HepG2 (cell line): ENCODE measurements at regions not wholly inside any gene's neighbourhood (a gene's known extent, or its start where the extent isn't known, plus 50 kb on each side); places are given as distances from the start of the nearest gene placed in this dataset.

Source experiments
- ATAC-seq: fragments of 200-7000 bp; cut with Tn5 transposase; 3 replicates; pipeline ENCODE4 v1.9.1; 2020; ENCODE audit warnings: mild to moderate bottlenecking, moderate library complexity
- BruUV-seq: library from RNA; stranded (reverse); fragments of 400-500 nt; replicated peaks from 2 replicates; lab custom pipeline; 2021; lab: Mats Ljungman, UMichigan
- CTCF ChIA-PET: fragments of 300-600 bp; formaldehyde crosslinking; extraction: SDS; loops from one replicate; lab custom pipeline; 2021; ENCODE audit warnings: low total read pairs, inconsistent platforms, low intra/inter-chr PET ratio; lab: Yijun Ruan, JAX
- POLR2A ChIA-PET: fragments of 350-600 bp; sonication (Branson Sonifier 250); formaldehyde crosslinking; loops from one replicate; lab custom pipeline; 2020; ENCODE audit warnings: antibody characterized with exemption, inconsistent platforms; lab: Yijun Ruan, JAX
- DNase-seq: peaks from one replicate; pipeline ENCODE4 v3.0.0-alpha.2; 2015; ENCODE audit warnings: low spot score
- FAIRE-seq: peaks from 3 replicates; lab custom pipeline; 2011; peaks lifted over from hg19 to GRCh38; lab: Jason Lieb, UNC
- H2AFZ ChIP-seq: one replicate; pipeline ENCODE4 v1.6.1; 2011; ENCODE audit warnings: low read length, inconsistent platforms
- H3K27ac ChIP-seq: fragments of 300-600 bp; 3 replicates; pipeline ENCODE4 v1.8.0; 2011; ENCODE audit warnings: mixed run types, mild to moderate bottlenecking, mixed read lengths, low read length, inconsistent platforms; ENCODE audit not compliant: insufficient read depth; ENCODE audit errors: extremely low read length
- H3K27me3 ChIP-seq, 2 experiments: fragments of 200-600 bp in 1 of 2; 2 replicates in 1 of 2; 3 replicates in 1 of 2; pipeline versions ENCODE4 v1.6.0 to v1.8.0; 2011; ENCODE audit warnings: low read length in 2 of 2, mild to moderate bottlenecking in 2 of 2, moderate library complexity in 2 of 2, inconsistent platforms in 1 of 2; ENCODE audit not compliant: insufficient read depth in 2 of 2, control insufficient read depth in 1 of 2
- H3K36me3 ChIP-seq, 2 experiments: fragments of 200-600 bp in 1 of 2; replicated peaks in 1 of 2; 2 replicates in 1 of 2; 3 replicates in 1 of 2; pipeline versions ENCODE4 v1.5.1 to v1.8.0; 2011; ENCODE audit warnings: low read length in 2 of 2, inconsistent platforms in 1 of 2; ENCODE audit not compliant: insufficient read depth in 2 of 2, control insufficient read depth in 1 of 2
- H3K4me1 ChIP-seq: 2 replicates; pipeline ENCODE4 v1.5.1; 2012; ENCODE audit warnings: low read length, inconsistent platforms; ENCODE audit not compliant: insufficient read depth
- H3K4me2 ChIP-seq: 2 replicates; pipeline ENCODE4 v1.6.0; 2011; ENCODE audit warnings: low read depth, low read length, inconsistent platforms
- H3K4me3 ChIP-seq, 3 experiments: fragments of 200-600 bp in 1 of 3; sonication (generic), shearing (Covaris generic) in 1 of 3; replicated peaks in 1 of 3; 2 replicates each; pipeline ENCODE4 v1.5.1; 2011 to 2016; ENCODE audit warnings: low read length in 3 of 3, inconsistent platforms in 2 of 3, low read depth in 2 of 3, mild to moderate bottlenecking in 2 of 3, control low read depth in 1 of 3, mixed read lengths in 1 of 3; ENCODE audit not compliant: insufficient read depth in 1 of 3
- H3K79me2 ChIP-seq: one replicate; pipeline ENCODE4 v1.6.1; 2011; ENCODE audit warnings: low read length, inconsistent platforms; ENCODE audit not compliant: insufficient read depth
- H3K9ac ChIP-seq: 2 replicates; pipeline ENCODE4 v1.6.0; 2011; ENCODE audit warnings: mild to moderate bottlenecking, low read depth, low read length, inconsistent platforms; ENCODE audit not compliant: insufficient read depth
- H3K9me3 ChIP-seq: 2 replicates; pipeline ENCODE4 v1.5.1; 2012; ENCODE audit warnings: mild to moderate bottlenecking, low read length
- H4K20me1 ChIP-seq: 2 replicates; pipeline ENCODE4 v1.6.0; 2011; ENCODE audit warnings: inconsistent platforms, mild to moderate bottlenecking, low read length, moderate library complexity; ENCODE audit not compliant: insufficient read depth
- DNMT3B ChIP-seq: conservative IDR thresholded peaks from 2 replicates; pipeline ENCODE4 v1.6.1; 2016; ENCODE audit warnings: missing biosample characterization, control low read depth
- ETV5 ChIP-seq: IDR thresholded peaks from 2 replicates; pipeline ENCODE4 v1.6.1; 2018; ENCODE audit warnings: missing biosample characterization, missing genetic modification reagents, inconsistent platforms, borderline replicate concordance
- HHEX ChIP-seq: IDR thresholded peaks from 2 replicates; pipeline ENCODE4 v1.6.1; 2016; ENCODE audit warnings: control low read depth
- HMG20B ChIP-seq: conservative IDR thresholded peaks from 2 replicates; pipeline ENCODE4 v1.6.1; 2016; ENCODE audit warnings: missing genetic modification reagents, missing compliant biosample characterization
- HNF4G ChIP-seq, 2 experiments: sonication (generic) in 1 of 2; formaldehyde crosslinking in 1 of 2; IDR thresholded peaks; 2 replicates each; pipeline versions ENCODE4 v1.4.0 to v1.6.1; 2011 to 2020; ENCODE audit warnings: borderline replicate concordance in 2 of 2, low read depth in 2 of 2, mild to moderate bottlenecking in 2 of 2, low read length in 1 of 2, missing genetic modification reagents in 1 of 2, moderate library complexity in 1 of 2
- JUND ChIP-seq: sonication (generic); formaldehyde crosslinking; IDR thresholded peaks from 2 replicates; pipeline ENCODE4 v1.8.0; 2022; ENCODE audit warnings: mild to moderate bottlenecking, missing genetic modification reagents
- MLX ChIP-seq: IDR thresholded peaks from 2 replicates; pipeline ENCODE4 v1.6.1; 2016
- NFRKB ChIP-seq: fragments of 450-650 bp; IDR thresholded peaks from 2 replicates; pipeline ENCODE4 v1.6.1; 2017
- PATZ1 ChIP-seq: sonication (generic); formaldehyde crosslinking; IDR thresholded peaks from 2 replicates; pipeline ENCODE4 v1.4.0; 2020; ENCODE audit warnings: missing genetic modification reagents
- REXO4 ChIP-seq: sonication (generic); formaldehyde crosslinking; IDR thresholded peaks from 2 replicates; pipeline ENCODE4 v1.8.0; 2022; ENCODE audit warnings: missing genetic modification reagents, mild to moderate bottlenecking, borderline replicate concordance
- SALL1 ChIP-seq: sonication (generic); formaldehyde crosslinking; IDR thresholded peaks from 2 replicates; pipeline ENCODE4 v1.8.0; 2022; ENCODE audit warnings: mild to moderate bottlenecking, missing genetic modification reagents
- SPEN ChIP-seq: sonication (generic); formaldehyde crosslinking; IDR thresholded peaks from 2 replicates; pipeline ENCODE4 v1.5.1; 2020; ENCODE audit warnings: low read depth, mild to moderate bottlenecking, missing genetic modification reagents
- TGIF2 ChIP-seq: IDR thresholded peaks from 2 replicates; pipeline ENCODE4 v1.6.1; 2016; ENCODE audit warnings: control low read depth, missing compliant biosample characterization
- ZFX ChIP-seq: sonication (generic); formaldehyde crosslinking; IDR thresholded peaks from 2 replicates; pipeline ENCODE4 v1.4.0; 2020; ENCODE audit warnings: mild to moderate bottlenecking, low read depth, missing genetic modification reagents, moderate library complexity
- ZNF101 ChIP-seq: sonication (generic); formaldehyde crosslinking; IDR thresholded peaks from 2 replicates; pipeline ENCODE4 v1.4.0; 2020; ENCODE audit warnings: mild to moderate bottlenecking, low read depth, missing genetic modification reagents, borderline replicate concordance
- ZNF232 ChIP-seq: sonication (generic); formaldehyde crosslinking; IDR thresholded peaks from 2 replicates; pipeline ENCODE4 v1.4.0; 2020; ENCODE audit warnings: missing genetic modification reagents, borderline replicate concordance
- ZNF615 ChIP-seq: sonication (generic); formaldehyde crosslinking; IDR thresholded peaks from 2 replicates; pipeline ENCODE4 v1.5.0; 2020; ENCODE audit warnings: mild to moderate bottlenecking, missing genetic modification reagents, borderline replicate concordance
- ZNF7 ChIP-seq: IDR thresholded peaks from 2 replicates; pipeline ENCODE4 v1.6.1; 2016; ENCODE audit warnings: missing biosample characterization, missing genetic modification reagents
- ZNF879 ChIP-seq: sonication (generic); formaldehyde crosslinking; IDR thresholded peaks from 2 replicates; pipeline ENCODE4 v1.8.1; 2023; ENCODE audit warnings: missing genetic modification reagents
- WGBS: methylation state at CpG from one replicate; pipeline ENCODE4 v1.1.6; 2017; ENCODE audit warnings: low lambda C conversion rate; 5-methylcytosine and 5-hydroxymethylcytosine counted together
- in situ Hi-C: cut with HindIII; loops from 2 replicates; pipeline ENCODE4 v1.10.0; 2017; ENCODE audit warnings: low pct_unique_long_range_greater_than_20kb; ENCODE audit not compliant: extremely low pct_ligation_motif_present
- intact Hi-C: fragments of 100-400 bp; cut with micrococcal nuclease; formaldehyde crosslinking; loops from one replicate; pipeline ENCODE4 v1.10.0; 2022; ENCODE audit not compliant: unreplicated experiment
- TF ChIP-seq, protein P1 (sequence below): IDR thresholded peaks from 2 replicates; pipeline ENCODE4 v1.6.1; 2018; ENCODE audit warnings: missing genetic modification reagents, mild to moderate bottlenecking, missing compliant biosample characterization

- peak; percentile 99 for DNase-seq
- ATAC-seq = peak; percentile 87
- no peaks in the 10 kb centered on the region for H3K27me3 ChIP-seq
- peak; percentile 97 for FAIRE-seq
- H3K9me3 ChIP-seq = no peaks in the 10 kb centered on the region
- H3K4me3 ChIP-seq = peak overlapping the region in 2 of 3 experiments; percentile 24 to 34; a peak in 3 of 6 replicates
- ChIA-PET CTCF (no interaction called here), POLR2A (no interaction called here)
- peaks cover 69% of the 10 kb centered on the region for H3K4me1 ChIP-seq
- TSS peak; percentile 86 for BruUV-seq
- in situ Hi-C loops (no loop called here), intact Hi-C loops (loop anchor here (2.0 to 5.0 kb wide), 3 partner anchors 31 to 351 kb away; no protein-coding TSS in a partner anchor)
- H4K20me1 ChIP-seq = no peaks in the 10 kb centered on the region
- H2AFZ ChIP-seq = no peak overlapping the region
- peak overlapping the region; percentile 61 for H3K4me2 ChIP-seq
- H3K9ac ChIP-seq = peak overlapping the region; percentile 44
- H3K36me3 ChIP-seq = no peaks in the 10 kb centered on the region
- peak overlapping the region; percentile 93 for H3K27ac ChIP-seq
- under 1% methylated on average over 5 of the region's 5 CpGs for WGBS
- no peaks in the 10 kb centered on the region for H3K79me2 ChIP-seq
- TF ChIP-seq ZFX (CRISPR knock-in tag) (peak; percentile 83), HNF4G (IDR thresholded peaks at IDR 0.05; ENCODE audit: borderline replicate concordance, low read depth, low read length) (peak; percentile 90), HNF4G (CRISPR knock-in tag; IDR thresholded peaks at IDR 0.05; ENCODE audit: borderline replicate concordance, low read depth) (no peak), ZNF101 (CRISPR knock-in tag) (no peak), HHEX (CRISPR knock-in tag) (peak; percentile 57; the same call in 1 of the 2 replicates), ZNF232 (CRISPR knock-in tag) (peak; percentile 80; the same call in 1 of the 2 replicates), HMG20B (peak; percentile 87), DNMT3B (CRISPR knock-in tag) (0 out of 2 replicates have a peak, but pooled peaks have one; percentile 54), REXO4 (CRISPR knock-in tag) (no peak), ZNF879 (CRISPR knock-in tag) (no peak), JUND (CRISPR knock-in tag) (0 out of 2 replicates have a peak, but pooled peaks have one; percentile 43), ZNF615 (CRISPR knock-in tag) (peak; percentile 61; the same call in 1 of the 2 replicates), SALL1 (CRISPR knock-in tag) (peak; percentile 97), ETV5 (CRISPR knock-in tag) (peak; percentile 41; the same call in 1 of the 2 replicates), TGIF2 (CRISPR knock-in tag) (0 out of 2 replicates have a peak, but pooled peaks have one; percentile 38), PATZ1 (CRISPR knock-in tag) (peak; percentile 73), ZNF7 (CRISPR knock-in tag) (peak; percentile 39; the same call in 1 of the 2 replicates), MLX (CRISPR knock-in tag) (peak; percentile 66; the same call in 1 of the 2 replicates), NFRKB (no peak), SPEN (CRISPR knock-in tag) (peak; percentile 66; the same call in 1 of the 2 replicates)
- TF ChIP-seq, protein P1, sequence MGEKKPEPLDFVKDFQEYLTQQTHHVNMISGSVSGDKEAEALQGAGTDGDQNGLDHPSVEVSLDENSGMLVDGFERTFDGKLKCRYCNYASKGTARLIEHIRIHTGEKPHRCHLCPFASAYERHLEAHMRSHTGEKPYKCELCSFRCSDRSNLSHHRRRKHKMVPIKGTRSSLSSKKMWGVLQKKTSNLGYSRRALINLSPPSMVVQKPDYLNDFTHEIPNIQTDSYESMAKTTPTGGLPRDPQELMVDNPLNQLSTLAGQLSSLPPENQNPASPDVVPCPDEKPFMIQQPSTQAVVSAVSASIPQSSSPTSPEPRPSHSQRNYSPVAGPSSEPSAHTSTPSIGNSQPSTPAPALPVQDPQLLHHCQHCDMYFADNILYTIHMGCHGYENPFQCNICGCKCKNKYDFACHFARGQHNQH (CRISPR knock-in tag) = peak; percentile 91; the same call in 1 of the 2 replicates
These were observed 298.2 kb downstream of the KBTBD8 start for GRCh38 chr3:67296039-67296892.
